MM.1S (cell line): ENCODE measurements at regions not wholly inside any gene's neighbourhood (a gene's known extent, or its start where the extent isn't known, plus 50 kb on each side); places are given as distances from the start of the nearest gene placed in this dataset.
"Not testable (repeated sequence)": the region's sequence is repeated elsewhere in the genome, so short reads cannot be mapped to it uniquely, and the experiment has no call there.

Experiments
- DNase-seq: peaks from one replicate; pipeline ENCODE4 v3.0.0-alpha.2; 2015
- H2AFZ ChIP-seq: fragments of 300-600 bp; sonication (generic); 2 replicates; pipeline ENCODE4 v1.6.0; 2016; ENCODE audit warnings: antibody characterized with exemption, low read length
- H3F3A ChIP-seq: fragments of 300-600 bp; sonication (generic); 2 replicates; pipeline ENCODE4 v1.6.1; 2016; ENCODE audit warnings: mild to moderate bottlenecking, antibody characterized with exemption, low read length, moderate library complexity, mixed read lengths; ENCODE audit not compliant: insufficient read depth
- H3K27ac ChIP-seq: fragments of 300-600 bp; sonication (generic); 2 replicates; pipeline ENCODE4 v1.5.1; 2016; ENCODE audit warnings: mild to moderate bottlenecking, low read length
- H3K27me3 ChIP-seq: fragments of 300-600 bp; sonication (generic); replicated peaks from 2 replicates; pipeline ENCODE4 v1.6.0; 2016; ENCODE audit warnings: low read length; ENCODE audit not compliant: insufficient read depth
- H3K36me3 ChIP-seq: fragments of 300-600 bp; sonication (generic); replicated peaks from 2 replicates; pipeline ENCODE4 v1.6.1; 2016; ENCODE audit warnings: mild to moderate bottlenecking, low read length, mixed read lengths; ENCODE audit not compliant: insufficient read depth
- H3K4me1 ChIP-seq: fragments of 300-600 bp; sonication (generic); 2 replicates; pipeline ENCODE4 v1.6.1; 2016; ENCODE audit warnings: low read length, mixed read lengths
- H3K4me2 ChIP-seq: fragments of 300-600 bp; sonication (generic); 2 replicates; pipeline ENCODE4 v1.6.0; 2016; ENCODE audit warnings: low read depth, low read length
- H3K4me3 ChIP-seq: fragments of 300-600 bp; sonication (generic); 2 replicates; pipeline ENCODE4 v1.5.1; 2016; ENCODE audit warnings: low read length, mixed read lengths
- H3K79me2 ChIP-seq: fragments of 300-600 bp; sonication (generic); 2 replicates; pipeline ENCODE4 v1.6.1; 2016; ENCODE audit warnings: mixed run types, low read length, mixed read lengths
- H3K9ac ChIP-seq: fragments of 300-600 bp; sonication (generic); 2 replicates; pipeline ENCODE4 v1.6.1; 2016; ENCODE audit warnings: low read length, mixed read lengths
- H3K9me2 ChIP-seq: fragments of 300-600 bp; sonication (generic); replicated peaks from 2 replicates; pipeline ENCODE4 v1.6.1; 2016; ENCODE audit warnings: mild to moderate bottlenecking, low read length, mixed read lengths; ENCODE audit not compliant: insufficient read depth
- H3K9me3 ChIP-seq: fragments of 300-600 bp; sonication (generic); replicated peaks from 2 replicates; pipeline ENCODE4 v1.6.1; 2016; ENCODE audit warnings: mild to moderate bottlenecking, low read length, mixed read lengths; ENCODE audit not compliant: insufficient read depth
- H4K20me1 ChIP-seq: fragments of 300-600 bp; sonication (generic); 2 replicates; pipeline ENCODE4 v1.6.1; 2016; ENCODE audit warnings: mild to moderate bottlenecking, low read length, moderate library complexity, mixed read lengths; ENCODE audit not compliant: insufficient read depth
- EZH2 ChIP-seq: fragments of 300-600 bp; sonication (generic); optimal IDR thresholded peaks from 2 replicates; pipeline ENCODE3; 2017; ENCODE audit warnings: low read depth, mild to moderate bottlenecking, antibody characterized with exemption, low read length, mixed read lengths
- EZH2phosphoT487 ChIP-seq: fragments of 300-600 bp; sonication (generic); IDR thresholded peaks from 2 replicates; pipeline ENCODE4 v1.6.1; 2018; ENCODE audit warnings: antibody characterized with exemption, low read length
- TF ChIP-seq, protein P1 (sequence below): fragments of 300-600 bp; sonication (generic); IDR thresholded peaks from 2 replicates; pipeline ENCODE4 v1.5.1; 2016; ENCODE audit warnings: antibody characterized with exemption, low read length, mixed read lengths

DNA sequence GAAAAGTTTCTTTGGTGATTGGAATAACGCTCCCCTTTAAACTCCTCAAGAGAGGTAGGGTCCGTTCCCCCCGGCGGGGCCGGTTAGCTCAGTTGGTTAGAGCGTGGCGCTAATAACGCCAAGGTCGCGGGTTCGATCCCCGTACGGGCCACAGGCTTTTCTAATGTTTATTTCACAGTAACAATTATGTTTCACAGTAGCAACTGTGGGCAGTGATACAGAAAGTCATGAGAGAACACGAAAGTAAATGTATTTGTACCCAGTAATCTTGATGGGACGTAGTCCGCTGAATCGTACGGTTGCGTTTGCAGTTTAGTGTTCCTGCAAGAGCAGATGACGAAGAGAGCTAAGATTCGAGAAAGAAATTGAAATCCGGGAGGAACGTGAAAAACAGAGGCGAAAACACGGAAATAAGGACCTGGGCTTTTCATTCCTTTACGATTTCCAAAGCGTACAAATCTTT is 505.5 kb downstream of the PRIM2 start:
- Histone ChIP-seq H2AFZ (no peak overlapping the region), H3K4me2 (no peak overlapping the region), H3K4me3 (no peak overlapping the region), H3K27me3 (no peaks in the 10 kb centered on the region), H3K27ac (no peak overlapping the region), H3K9me3 (no peaks in the 10 kb centered on the region), H3K4me1 (no peaks in the 10 kb centered on the region), H3K79me2 (no peaks in the 10 kb centered on the region), H3K9ac (no peak overlapping the region), H3K9me2 (no peaks in the 10 kb centered on the region), H4K20me1 (no peaks in the 10 kb centered on the region), H3K36me3 (no peaks in the 10 kb centered on the region), H3F3A (no peaks in the 10 kb centered on the region)
- DNase-seq, result no peak
- TF ChIP-seq EZH2phosphoT487 (no peak), EZH2 (no peak)
- TF ChIP-seq, protein P1, sequence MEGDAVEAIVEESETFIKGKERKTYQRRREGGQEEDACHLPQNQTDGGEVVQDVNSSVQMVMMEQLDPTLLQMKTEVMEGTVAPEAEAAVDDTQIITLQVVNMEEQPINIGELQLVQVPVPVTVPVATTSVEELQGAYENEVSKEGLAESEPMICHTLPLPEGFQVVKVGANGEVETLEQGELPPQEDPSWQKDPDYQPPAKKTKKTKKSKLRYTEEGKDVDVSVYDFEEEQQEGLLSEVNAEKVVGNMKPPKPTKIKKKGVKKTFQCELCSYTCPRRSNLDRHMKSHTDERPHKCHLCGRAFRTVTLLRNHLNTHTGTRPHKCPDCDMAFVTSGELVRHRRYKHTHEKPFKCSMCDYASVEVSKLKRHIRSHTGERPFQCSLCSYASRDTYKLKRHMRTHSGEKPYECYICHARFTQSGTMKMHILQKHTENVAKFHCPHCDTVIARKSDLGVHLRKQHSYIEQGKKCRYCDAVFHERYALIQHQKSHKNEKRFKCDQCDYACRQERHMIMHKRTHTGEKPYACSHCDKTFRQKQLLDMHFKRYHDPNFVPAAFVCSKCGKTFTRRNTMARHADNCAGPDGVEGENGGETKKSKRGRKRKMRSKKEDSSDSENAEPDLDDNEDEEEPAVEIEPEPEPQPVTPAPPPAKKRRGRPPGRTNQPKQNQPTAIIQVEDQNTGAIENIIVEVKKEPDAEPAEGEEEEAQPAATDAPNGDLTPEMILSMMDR, result no peak

DNA sequence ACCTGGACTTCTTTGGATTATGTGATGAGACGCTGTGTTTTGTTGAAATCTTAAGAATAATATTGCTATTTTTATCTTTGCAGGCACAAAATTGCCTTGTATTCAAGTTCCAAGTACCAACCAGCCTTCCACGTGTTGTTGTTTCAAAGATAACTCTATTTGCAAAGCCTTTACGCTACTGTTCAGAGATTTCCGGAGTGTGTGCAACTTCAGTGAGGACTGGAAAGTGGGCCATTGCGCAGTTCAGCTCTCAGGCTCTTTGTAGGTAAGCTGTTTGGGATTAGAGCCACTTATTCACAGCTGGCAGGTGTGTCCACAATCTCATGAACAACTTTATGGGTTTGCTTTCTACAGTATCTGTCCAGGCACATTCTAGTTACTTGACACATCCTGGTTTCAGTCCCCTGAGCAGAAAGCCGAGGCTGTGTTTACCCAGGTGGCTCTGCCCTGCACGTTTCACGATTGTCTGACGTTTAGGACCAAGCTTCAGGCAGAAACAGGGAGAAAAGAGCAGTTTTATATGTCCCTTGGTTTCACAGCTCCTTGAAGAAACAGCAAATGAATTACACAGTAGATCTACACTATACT is 520.3 kb downstream of the PRIM2 start:
- not testable (repeated sequence) for H2AFZ ChIP-seq, H3K36me3 ChIP-seq, H3K9me3 ChIP-seq, H3K4me3 ChIP-seq, H3K27me3 ChIP-seq, H4K20me1 ChIP-seq, H3F3A ChIP-seq, H3K9me2 ChIP-seq, H3K79me2 ChIP-seq
- Histone ChIP-seq H3K4me2 (peak overlapping the region; percentile 51), H3K4me1 (peaks cover 11% of the 10 kb centered on the region; the same call in 1 of the 2 replicates), H3K9ac (peak overlapping the region; percentile 41; the same call in 1 of the 2 replicates), H3K27ac (peak overlapping the region; percentile 90)
- DNase-seq, result peak; percentile 74

DNA sequence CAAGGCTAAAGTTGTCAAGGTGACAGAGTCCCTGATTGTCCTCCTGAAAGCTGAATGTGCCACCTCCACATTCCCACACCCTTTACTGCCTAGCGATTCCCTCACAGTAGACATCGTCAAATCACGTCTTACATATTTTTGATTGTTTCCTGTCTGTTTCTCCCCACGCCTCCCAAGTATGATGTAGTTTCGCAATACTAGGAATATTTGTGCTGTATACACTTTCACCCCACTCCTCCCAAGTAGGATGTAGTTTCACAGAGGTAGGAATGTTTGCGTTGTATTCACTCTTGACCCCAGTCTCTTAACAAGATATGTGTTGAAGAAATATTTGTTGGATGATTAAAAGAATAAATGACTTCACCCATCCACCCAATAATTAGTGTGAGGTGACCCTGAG is 524.1 kb downstream of the PRIM2 start:
- H3K27ac ChIP-seq, H3K27me3 ChIP-seq, H3K9ac ChIP-seq, H3K4me2 ChIP-seq, H4K20me1 ChIP-seq, H3K4me3 ChIP-seq, DNase-seq, H3K9me2 ChIP-seq, H3F3A ChIP-seq, H3K79me2 ChIP-seq, H2AFZ ChIP-seq, H3K36me3 ChIP-seq, H3K9me3 ChIP-seq: not testable (repeated sequence)
- H3K4me1 ChIP-seq, result peaks cover 11% of the 10 kb centered on the region; the same call in 1 of the 2 replicates

DNA sequence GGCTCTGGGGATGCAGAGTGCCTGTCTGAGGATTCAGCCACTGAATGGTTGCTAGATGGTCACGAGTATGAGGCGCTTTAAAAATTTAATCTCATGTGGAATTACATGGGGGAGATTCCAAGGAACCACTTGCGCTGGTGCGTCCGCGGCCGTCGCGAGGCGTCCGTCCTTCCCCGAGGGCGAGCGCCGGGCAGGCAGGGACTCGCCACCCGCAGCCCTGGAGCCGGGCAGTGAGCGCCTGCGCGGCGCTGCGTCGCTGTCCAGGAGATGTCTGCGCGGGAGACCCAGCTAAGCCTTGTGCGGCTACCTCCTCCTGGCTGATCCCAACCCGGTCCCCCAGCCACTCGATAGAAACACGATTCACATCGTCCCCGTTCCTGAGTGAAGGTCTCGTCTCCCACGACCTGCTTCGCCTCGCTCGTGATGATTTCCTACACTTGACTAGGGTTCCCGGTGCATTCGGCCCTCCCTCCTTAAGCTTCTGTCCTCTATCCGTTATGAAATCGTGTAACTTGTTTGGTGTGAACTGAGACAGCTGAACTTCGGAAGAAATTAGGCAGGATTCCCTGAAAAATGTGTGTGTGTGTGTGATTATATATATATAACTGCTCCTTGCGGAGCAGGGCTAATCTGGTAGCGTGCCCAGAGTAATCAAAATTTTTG is 536.4 kb downstream of the PRIM2 start:
- not testable (repeated sequence) for H3K9ac ChIP-seq, H3F3A ChIP-seq, H2AFZ ChIP-seq, H3K9me3 ChIP-seq, H3K27ac ChIP-seq, H3K79me2 ChIP-seq, H3K4me3 ChIP-seq, H3K4me2 ChIP-seq, H3K36me3 ChIP-seq, H3K4me1 ChIP-seq, DNase-seq, H3K27me3 ChIP-seq, H4K20me1 ChIP-seq, H3K9me2 ChIP-seq

DNA sequence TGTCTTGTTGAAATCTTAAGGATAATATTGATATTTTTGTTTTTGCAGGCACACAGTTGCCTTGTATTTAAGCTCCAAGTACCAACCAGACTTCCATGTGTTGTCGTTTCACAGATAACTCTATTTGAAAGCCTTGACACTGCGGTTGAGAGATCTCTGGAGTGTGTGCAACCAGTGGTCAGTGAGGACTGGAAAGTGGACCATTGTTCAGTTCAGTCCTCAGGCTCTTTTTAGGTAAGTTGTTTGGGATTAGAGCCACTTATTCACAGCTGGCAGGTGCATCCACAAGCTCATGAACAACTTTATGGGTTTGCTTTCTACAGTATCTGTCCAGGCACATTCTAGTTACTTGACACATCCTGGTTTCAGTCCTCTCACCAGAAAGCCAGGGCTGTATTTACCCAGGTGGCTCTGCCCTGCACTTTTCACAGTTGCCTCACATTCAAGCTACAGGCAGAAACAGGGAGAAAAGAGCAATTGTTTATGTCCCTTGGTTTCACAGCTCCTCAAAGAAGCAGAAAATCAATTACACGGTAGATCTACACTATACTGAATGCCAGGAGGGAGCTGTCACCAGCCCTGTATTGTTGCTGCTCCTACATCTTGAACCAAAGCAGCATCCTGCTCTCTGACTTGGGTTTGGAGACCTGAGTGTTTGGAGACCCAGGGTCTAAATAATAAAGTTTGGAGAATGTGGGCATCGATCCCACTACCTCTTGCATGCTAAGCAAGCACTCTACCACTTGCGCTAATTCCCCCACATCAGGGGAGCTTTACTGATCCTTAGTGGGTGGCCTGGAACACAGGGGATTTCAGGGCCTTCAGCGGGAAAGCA is 543.3 kb downstream of the PRIM2 start:
- not testable (repeated sequence) for H3K9ac ChIP-seq, H3K9me2 ChIP-seq, H4K20me1 ChIP-seq, H3K4me3 ChIP-seq, H3K79me2 ChIP-seq, H3K4me2 ChIP-seq, H3K36me3 ChIP-seq, H3K27me3 ChIP-seq, H3K9me3 ChIP-seq, H3K4me1 ChIP-seq, H3F3A ChIP-seq, H2AFZ ChIP-seq, DNase-seq
- peak overlapping the region; percentile 39; the same call in 1 of the 2 replicates for H3K27ac ChIP-seq

DNA sequence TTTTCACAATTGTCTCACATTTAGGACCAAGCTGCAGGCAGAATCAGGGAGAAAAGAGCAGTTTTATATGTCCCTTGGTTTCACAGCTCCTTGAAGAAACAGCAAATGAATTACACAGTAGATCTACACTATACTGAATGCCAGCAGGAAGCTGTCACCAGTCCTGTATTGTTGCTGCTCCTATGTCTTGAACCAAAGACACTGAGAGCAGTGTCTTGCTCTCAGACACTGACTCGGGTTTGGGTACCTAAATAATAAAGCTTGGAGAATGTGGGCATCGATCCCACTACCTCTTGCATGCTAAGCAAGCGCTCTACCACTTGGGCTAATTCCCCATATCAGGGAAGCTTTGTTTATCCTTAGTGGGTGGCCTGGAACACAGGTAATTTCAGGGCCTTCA is 552.7 kb downstream of the PRIM2 start:
- H3F3A ChIP-seq, DNase-seq, H3K4me3 ChIP-seq, H3K79me2 ChIP-seq, H3K4me1 ChIP-seq, H4K20me1 ChIP-seq, H3K36me3 ChIP-seq, H2AFZ ChIP-seq, H3K9ac ChIP-seq, H3K9me3 ChIP-seq, H3K4me2 ChIP-seq, H3K9me2 ChIP-seq, H3K27me3 ChIP-seq: not testable (repeated sequence)
- peak overlapping the region; percentile 26; the same call in 1 of the 2 replicates for H3K27ac ChIP-seq
